ENCODE measurements at regions not wholly inside any gene's neighbourhood (a gene's known extent, or its start where the extent isn't known, plus 50 kb on each side); places are given as distances from the start of the nearest gene placed in this dataset.
A peak's percentile ranks its signal among the peaks of the same experiment; 100 is the strongest.

DNA sequence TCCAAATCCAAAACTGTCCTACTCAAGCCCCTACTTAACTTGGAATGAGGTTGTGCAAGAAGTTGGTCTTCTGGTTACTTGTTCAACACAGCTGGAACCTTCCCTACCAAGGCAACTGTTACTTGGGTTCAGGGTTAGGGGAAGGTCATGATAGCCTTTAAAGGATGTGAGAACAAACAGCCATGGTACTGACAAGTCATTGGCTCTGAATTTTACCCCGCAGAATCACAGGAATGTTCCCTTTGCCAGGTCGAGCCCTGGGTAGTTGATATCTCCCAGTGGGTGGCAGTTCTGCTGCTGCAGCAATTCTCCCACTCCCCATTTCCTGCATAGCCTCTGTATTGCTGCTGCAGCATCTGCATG, 396.1 kb upstream of the MPDZ start:
- no peak for TF ChIP-seq ZFP3 (CRISPR knock-in tag; IDR thresholded peaks at IDR 0.05)
- no peak for TF ChIP-seq ARNTL (CRISPR knock-in tag; IDR thresholded peaks at IDR 0.05; ENCODE audit: borderline replicate concordance, low read depth)
- TF ChIP-seq GLIS3 (CRISPR knock-in tag; IDR thresholded peaks at IDR 0.05) = no peak
- no peak for TF ChIP-seq PPARA (CRISPR knock-in tag; IDR thresholded peaks at IDR 0.05; ENCODE audit: borderline replicate concordance)
- no peak for TF ChIP-seq ZC3H10 (CRISPR knock-in tag; IDR thresholded peaks at IDR 0.05)
- no peak for TF ChIP-seq RARB (CRISPR knock-in tag; IDR thresholded peaks at IDR 0.05)
- no peak for TF ChIP-seq POU6F1 (CRISPR knock-in tag; IDR thresholded peaks at IDR 0.05; ENCODE audit: borderline replicate concordance, low read depth)
- TF ChIP-seq OSR1 (CRISPR knock-in tag; IDR thresholded peaks at IDR 0.05) = no peak
- no peak for TF ChIP-seq ZNF8 (CRISPR knock-in tag; IDR thresholded peaks at IDR 0.05)
- TF ChIP-seq CSDC2 (CRISPR knock-in tag; IDR thresholded peaks at IDR 0.05) = no peak
- no peak for TF ChIP-seq ZFP30 (CRISPR knock-in tag; IDR thresholded peaks at IDR 0.05)
- TF ChIP-seq ZNF565 (CRISPR knock-in tag; conservative IDR thresholded peaks at IDR 0.05; ENCODE audit: low read depth) = no peak
- no peak for TF ChIP-seq SNAI2 (CRISPR knock-in tag; IDR thresholded peaks at IDR 0.05)
- TF ChIP-seq, protein P1, sequence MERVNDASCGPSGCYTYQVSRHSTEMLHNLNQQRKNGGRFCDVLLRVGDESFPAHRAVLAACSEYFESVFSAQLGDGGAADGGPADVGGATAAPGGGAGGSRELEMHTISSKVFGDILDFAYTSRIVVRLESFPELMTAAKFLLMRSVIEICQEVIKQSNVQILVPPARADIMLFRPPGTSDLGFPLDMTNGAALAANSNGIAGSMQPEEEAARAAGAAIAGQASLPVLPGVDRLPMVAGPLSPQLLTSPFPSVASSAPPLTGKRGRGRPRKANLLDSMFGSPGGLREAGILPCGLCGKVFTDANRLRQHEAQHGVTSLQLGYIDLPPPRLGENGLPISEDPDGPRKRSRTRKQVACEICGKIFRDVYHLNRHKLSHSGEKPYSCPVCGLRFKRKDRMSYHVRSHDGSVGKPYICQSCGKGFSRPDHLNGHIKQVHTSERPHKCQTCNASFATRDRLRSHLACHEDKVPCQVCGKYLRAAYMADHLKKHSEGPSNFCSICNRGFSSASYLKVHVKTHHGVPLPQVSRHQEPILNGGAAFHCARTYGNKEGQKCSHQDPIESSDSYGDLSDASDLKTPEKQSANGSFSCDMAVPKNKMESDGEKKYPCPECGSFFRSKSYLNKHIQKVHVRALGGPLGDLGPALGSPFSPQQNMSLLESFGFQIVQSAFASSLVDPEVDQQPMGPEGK (CRISPR knock-in tag; IDR thresholded peaks at IDR 0.05; ENCODE audit: borderline replicate concordance) = no peak
- ATAC-seq = no peak

GRCh38 chr9:13674926-13675637, 395.6 kb upstream of the MPDZ start:
- no peak for TF ChIP-seq CREB5 (CRISPR knock-in tag; IDR thresholded peaks at IDR 0.05; ENCODE audit: low read depth)
- peak; percentile 68 for TF ChIP-seq ISL1 (CRISPR knock-in tag; IDR thresholded peaks at IDR 0.05)

DNA sequence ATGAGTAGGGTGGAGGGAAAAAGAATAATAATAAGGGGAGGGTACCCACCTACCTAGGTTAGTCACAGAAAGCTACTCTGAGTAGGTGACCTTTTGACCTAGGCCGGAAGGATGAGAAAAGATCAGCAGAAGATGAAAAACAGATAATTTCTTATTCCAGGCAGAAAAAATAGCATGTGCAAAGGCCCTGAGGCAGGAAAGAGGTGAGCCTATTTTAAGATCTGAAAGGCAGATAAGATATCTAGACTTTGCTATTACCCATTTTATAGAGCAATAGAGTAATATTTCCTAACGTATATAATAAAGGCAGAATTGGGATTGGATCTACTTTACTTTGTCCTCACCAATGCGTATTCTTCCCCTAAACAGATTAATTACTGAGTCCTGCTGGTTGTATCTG, 393.9 kb upstream of the MPDZ start:
- ATAC-seq = no peak
- TF ChIP-seq CSDC2 (CRISPR knock-in tag; IDR thresholded peaks at IDR 0.05) (no peak), ARNTL (CRISPR knock-in tag; IDR thresholded peaks at IDR 0.05; ENCODE audit: borderline replicate concordance, low read depth) (no peak), ZNF565 (CRISPR knock-in tag; conservative IDR thresholded peaks at IDR 0.05; ENCODE audit: low read depth) (no peak), POU6F1 (CRISPR knock-in tag; IDR thresholded peaks at IDR 0.05; ENCODE audit: borderline replicate concordance, low read depth) (no peak)

More at GRCh38 chr9:13674926-13675637, 395.6 kb upstream of the MPDZ start:
- ATAC-seq = no peak

GRCh38 chr9:13665418-13666066, 386.1 kb upstream of the MPDZ start:
- ATAC-seq = peak; percentile 53; the same call in 2 of the 3 replicates
- TF ChIP-seq GLIS3 (CRISPR knock-in tag; IDR thresholded peaks at IDR 0.05) (no peak), TOX (CRISPR knock-in tag; IDR thresholded peaks at IDR 0.05; ENCODE audit: borderline replicate concordance) (no peak), BACH2 (CRISPR knock-in tag; IDR thresholded peaks at IDR 0.05; ENCODE audit: borderline replicate concordance) (no peak), TSHZ2 (CRISPR knock-in tag; IDR thresholded peaks at IDR 0.05) (no peak), ESRRG (CRISPR knock-in tag; IDR thresholded peaks at IDR 0.05) (no peak), ZFP3 (CRISPR knock-in tag; IDR thresholded peaks at IDR 0.05) (no peak), OSR1 (CRISPR knock-in tag; IDR thresholded peaks at IDR 0.05) (no peak), SNAI2 (CRISPR knock-in tag; IDR thresholded peaks at IDR 0.05) (no peak), CREB5 (CRISPR knock-in tag; IDR thresholded peaks at IDR 0.05; ENCODE audit: low read depth) (no peak), ARNTL (CRISPR knock-in tag; IDR thresholded peaks at IDR 0.05; ENCODE audit: borderline replicate concordance, low read depth) (no peak), RARB (CRISPR knock-in tag; IDR thresholded peaks at IDR 0.05) (no peak), TCF4 (CRISPR knock-in tag; IDR thresholded peaks at IDR 0.05; ENCODE audit: borderline replicate concordance) (no peak), ZFP30 (CRISPR knock-in tag; IDR thresholded peaks at IDR 0.05) (no peak)
- TF ChIP-seq, protein P2, sequence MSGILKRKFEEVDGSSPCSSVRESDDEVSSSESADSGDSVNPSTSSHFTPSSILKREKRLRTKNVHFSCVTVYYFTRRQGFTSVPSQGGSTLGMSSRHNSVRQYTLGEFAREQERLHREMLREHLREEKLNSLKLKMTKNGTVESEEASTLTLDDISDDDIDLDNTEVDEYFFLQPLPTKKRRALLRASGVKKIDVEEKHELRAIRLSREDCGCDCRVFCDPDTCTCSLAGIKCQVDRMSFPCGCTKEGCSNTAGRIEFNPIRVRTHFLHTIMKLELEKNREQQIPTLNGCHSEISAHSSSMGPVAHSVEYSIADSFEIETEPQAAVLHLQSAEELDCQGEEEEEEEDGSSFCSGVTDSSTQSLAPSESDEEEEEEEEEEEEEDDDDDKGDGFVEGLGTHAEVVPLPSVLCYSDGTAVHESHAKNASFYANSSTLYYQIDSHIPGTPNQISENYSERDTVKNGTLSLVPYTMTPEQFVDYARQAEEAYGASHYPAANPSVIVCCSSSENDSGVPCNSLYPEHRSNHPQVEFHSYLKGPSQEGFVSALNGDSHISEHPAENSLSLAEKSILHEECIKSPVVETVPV (CRISPR knock-in tag; IDR thresholded peaks at IDR 0.05) = no peak

Data from SK-N-SH treated with all-trans-retinoic acid at 6 μM for 48 hours (cell line).